Kidney (tissue), 13 donors: ENCODE measurements at regions not wholly inside any gene's neighbourhood (a gene's known extent, or its start where the extent isn't known, plus 50 kb on each side); places are given as distances from the start of the nearest gene placed in this dataset.
A peak's percentile ranks its signal among the peaks of the same experiment; 100 is the strongest.

Experiments used
- DNase-seq, 5 donors: peaks; one replicate each; pipeline ENCODE4 v3.0.0-alpha.2; 2013 to 2020
- FAIRE-seq: peaks from 2 replicates; lab custom pipeline; 2012; peaks lifted over from hg19 to GRCh38; lab: Jason Lieb, UNC
- H3K27ac ChIP-seq, 2 donors: one replicate each; pipeline ENCODE4 v1.7.0; 2013; ENCODE audit warnings: low read depth in 2 of 2, low read length in 2 of 2, inconsistent platforms in 1 of 2
- H3K27me3 ChIP-seq: one replicate; pipeline ENCODE4 v1.7.1; 2013; ENCODE audit warnings: low read length, inconsistent platforms; ENCODE audit not compliant: control insufficient read depth, insufficient read depth
- H3K36me3 ChIP-seq, 3 donors: one replicate each; pipeline versions ENCODE4 v1.7.0 to v1.7.1; 2013; ENCODE audit warnings: low read length in 3 of 3, control low read depth in 1 of 3, inconsistent platforms in 1 of 3; ENCODE audit not compliant: insufficient read depth in 3 of 3, control insufficient read depth in 2 of 3
- H3K4me1 ChIP-seq, 3 donors: one replicate each; pipeline versions ENCODE4 v1.7.0 to v1.7.1; 2013; ENCODE audit warnings: low read length in 3 of 3, inconsistent platforms in 1 of 3, low read depth in 1 of 3; ENCODE audit not compliant: control insufficient read depth in 2 of 3, insufficient read depth in 2 of 3
- H3K4me3 ChIP-seq, 3 donors: one replicate each; pipeline versions ENCODE4 v1.7.0 to v1.8.1; 2013; ENCODE audit warnings: low read length in 3 of 3, control low read depth in 1 of 3, inconsistent platforms in 1 of 3
- H3K9ac ChIP-seq, 3 donors: one replicate each; pipeline versions ENCODE4 v1.7.0 to v1.7.1; 2013; ENCODE audit warnings: low read length in 3 of 3, control low read depth in 1 of 3, inconsistent platforms in 1 of 3
- H3K9me3 ChIP-seq, 3 donors: one replicate each; pipeline versions ENCODE4 v1.7.0 to v1.7.1; 2013; ENCODE audit warnings: low read length in 3 of 3, control low read depth in 1 of 3, inconsistent platforms in 1 of 3; ENCODE audit not compliant: control insufficient read depth in 2 of 3, insufficient read depth in 1 of 3
- CTCF ChIP-seq: IDR thresholded peaks from 3 replicates; pipeline ENCODE4 v1.5.1; 2012; ENCODE audit warnings: mild to moderate bottlenecking, moderate library complexity, borderline replicate concordance; ENCODE audit not compliant: insufficient read depth; ENCODE audit errors: extremely low read depth
- intact Hi-C: fragments of 100-400 bp; cut with DNase I; formaldehyde crosslinking; loops from one replicate; pipeline ENCODE4 v1.11.1; 2022
- donor health status: control.
- donor health status: control.
- donor health status: control.
- donor health status: control.
- donor health status: control.
- donor health status: DM: yes; HTN: yes; CAD: no.
- donor health status: Normal renal cell carcinoma (clear cell type).

- H3K36me3 ChIP-seq = no peaks in the 10 kb centered on the region
- TF ChIP-seq CTCF = no peak
- no peak overlapping the region for H3K9ac ChIP-seq
- H3K27me3 ChIP-seq = no peaks in the 10 kb centered on the region
- intact Hi-C loops = no loop called here
- no peaks in the 10 kb centered on the region for H3K9me3 ChIP-seq
- H3K4me1 ChIP-seq = peaks cover 0 to 5% (median 5%) of the 10 kb centered on the region in 3 donors
- DNase-seq (peak in 1 of 5 donors; percentile 57), FAIRE-seq (no peak)
- H3K4me3 ChIP-seq = no peak overlapping the region
- no peak overlapping the region for H3K27ac ChIP-seq
These were observed 138.7 kb downstream of the KLF13 start for GRCh38 chr15:31465083-31465955.

DNA sequence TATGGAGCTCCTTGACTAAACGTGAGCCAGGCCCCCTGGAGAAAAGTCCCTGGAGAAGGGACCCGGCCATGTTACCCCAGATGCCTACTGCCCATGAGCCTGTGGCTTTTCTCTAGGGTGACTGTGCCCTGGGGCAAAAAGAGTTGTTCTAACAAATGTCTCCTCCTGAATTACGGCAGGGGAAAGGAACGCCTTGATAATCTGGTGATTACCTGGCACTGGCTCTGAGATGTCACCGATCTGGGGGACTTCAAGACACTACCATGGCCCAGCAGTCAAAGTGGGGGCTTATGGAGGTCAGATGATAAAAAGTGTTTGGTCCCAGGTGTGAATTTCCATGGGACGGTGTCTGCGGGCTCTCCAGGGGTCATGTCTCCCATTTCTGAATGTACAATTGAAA is 140.7 kb downstream of the KLF13 start:
- H3K4me1 ChIP-seq = peaks cover 0 to 5% (median 5%) of the 10 kb centered on the region in 3 donors
- intact Hi-C loops = no loop called here
- no peaks in the 10 kb centered on the region for H3K36me3 ChIP-seq
- no peak for DNase-seq
- H3K9me3 ChIP-seq = no peaks in the 10 kb centered on the region
- no peak overlapping the region for H3K9ac ChIP-seq
- no peak overlapping the region for H3K4me3 ChIP-seq
- no peak for TF ChIP-seq CTCF
- no peak overlapping the region for H3K27ac ChIP-seq
- H3K27me3 ChIP-seq = no peaks in the 10 kb centered on the region
- no peak for FAIRE-seq

DNA sequence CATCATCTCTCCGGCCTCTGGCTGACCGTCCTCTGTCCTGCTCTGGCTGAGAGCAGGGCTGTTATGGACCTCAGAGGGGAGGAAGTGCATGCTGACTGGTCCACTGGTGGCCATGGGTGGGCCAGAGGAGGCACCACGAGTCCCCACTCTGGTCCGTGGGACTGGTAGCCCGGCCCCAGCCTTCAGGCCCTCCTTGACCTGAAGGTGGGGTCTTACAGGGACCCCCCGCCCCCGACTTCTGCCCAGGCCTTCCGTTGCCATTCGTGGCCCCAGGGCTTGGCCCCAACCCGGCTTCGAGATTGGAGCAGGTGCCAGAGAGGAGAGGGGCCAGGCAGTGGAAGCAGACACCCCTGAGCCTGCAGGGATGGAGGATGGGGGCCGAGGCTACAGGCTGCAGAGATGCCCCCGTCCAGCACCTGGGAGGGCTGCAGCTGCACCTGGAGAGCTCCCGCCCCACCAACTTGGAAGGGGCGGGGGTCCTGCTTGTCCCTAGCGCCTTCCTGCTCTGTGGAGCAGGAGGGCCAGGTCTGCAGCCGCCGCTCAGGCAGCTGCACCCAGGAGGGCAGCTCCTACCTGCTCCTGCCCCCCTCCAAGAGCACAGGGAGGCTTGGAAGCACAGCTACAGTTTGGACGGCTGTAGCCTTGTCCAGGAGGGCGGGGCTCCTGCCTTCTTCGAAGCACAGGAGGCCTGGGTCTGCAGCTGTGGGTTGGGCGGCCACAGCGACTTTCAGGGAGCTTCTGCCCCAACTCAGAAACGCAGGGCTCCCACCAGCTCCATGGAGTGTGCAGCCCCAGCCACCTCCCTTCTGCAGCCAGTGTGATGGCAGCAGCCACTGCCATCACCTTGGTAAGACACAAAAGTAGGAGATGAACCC is 142.5 kb downstream of the KLF13 start:
- H3K9ac ChIP-seq = no peak overlapping the region
- peak in 1 of 5 donors; percentile 68 for DNase-seq
- intact Hi-C loops = no loop called here
- no peaks in the 10 kb centered on the region for H3K36me3 ChIP-seq
- no peak for FAIRE-seq
- no peak overlapping the region for H3K27ac ChIP-seq
- no peak for TF ChIP-seq CTCF
- H3K4me3 ChIP-seq = no peak overlapping the region
- H3K4me1 ChIP-seq = peaks cover 0 to 9% (median 8%) of the 10 kb centered on the region in 3 donors
- no peaks in the 10 kb centered on the region for H3K9me3 ChIP-seq
- H3K27me3 ChIP-seq = no peaks in the 10 kb centered on the region
